ENCODE measurements at regions not wholly inside any gene's neighbourhood (a gene's known extent, or its start where the extent isn't known, plus 50 kb on each side); places are given as distances from the start of the nearest gene placed in this dataset.

DNA sequence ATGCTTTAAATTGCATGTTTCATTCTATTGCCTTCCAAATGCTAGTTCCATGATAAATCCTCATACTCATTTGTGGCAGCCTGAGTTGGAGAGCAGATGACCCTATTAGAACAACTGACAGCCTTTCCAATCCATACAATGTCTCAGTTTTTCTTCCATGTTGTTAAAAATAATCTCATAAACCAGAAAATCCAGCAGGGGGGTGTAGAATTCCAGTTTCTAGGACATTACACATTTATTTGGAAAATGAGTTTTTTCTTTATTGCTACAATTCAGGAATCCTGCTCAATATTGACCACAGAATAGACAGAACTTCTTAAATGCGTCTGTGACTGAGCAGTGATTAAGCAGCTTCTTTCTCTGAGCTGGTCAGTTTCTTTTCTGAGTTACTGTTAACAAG is 174.2 kb upstream of the ATP10A start:
- TF ChIP-seq, protein P1, sequence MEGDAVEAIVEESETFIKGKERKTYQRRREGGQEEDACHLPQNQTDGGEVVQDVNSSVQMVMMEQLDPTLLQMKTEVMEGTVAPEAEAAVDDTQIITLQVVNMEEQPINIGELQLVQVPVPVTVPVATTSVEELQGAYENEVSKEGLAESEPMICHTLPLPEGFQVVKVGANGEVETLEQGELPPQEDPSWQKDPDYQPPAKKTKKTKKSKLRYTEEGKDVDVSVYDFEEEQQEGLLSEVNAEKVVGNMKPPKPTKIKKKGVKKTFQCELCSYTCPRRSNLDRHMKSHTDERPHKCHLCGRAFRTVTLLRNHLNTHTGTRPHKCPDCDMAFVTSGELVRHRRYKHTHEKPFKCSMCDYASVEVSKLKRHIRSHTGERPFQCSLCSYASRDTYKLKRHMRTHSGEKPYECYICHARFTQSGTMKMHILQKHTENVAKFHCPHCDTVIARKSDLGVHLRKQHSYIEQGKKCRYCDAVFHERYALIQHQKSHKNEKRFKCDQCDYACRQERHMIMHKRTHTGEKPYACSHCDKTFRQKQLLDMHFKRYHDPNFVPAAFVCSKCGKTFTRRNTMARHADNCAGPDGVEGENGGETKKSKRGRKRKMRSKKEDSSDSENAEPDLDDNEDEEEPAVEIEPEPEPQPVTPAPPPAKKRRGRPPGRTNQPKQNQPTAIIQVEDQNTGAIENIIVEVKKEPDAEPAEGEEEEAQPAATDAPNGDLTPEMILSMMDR (IDR thresholded peaks at IDR 0.05; ENCODE audit: low read depth, low read length): no peak
- TF ChIP-seq POLR2A (IDR thresholded peaks at IDR 0.05; ENCODE audit: extremely low read depth, insufficient read length) (no peak), MYC (IDR thresholded peaks at IDR 0.05; ENCODE audit: low read depth, low read length) (no peak)
- TF ChIP-seq, protein P2, sequence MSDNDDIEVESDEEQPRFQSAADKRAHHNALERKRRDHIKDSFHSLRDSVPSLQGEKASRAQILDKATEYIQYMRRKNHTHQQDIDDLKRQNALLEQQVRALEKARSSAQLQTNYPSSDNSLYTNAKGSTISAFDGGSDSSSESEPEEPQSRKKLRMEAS (IDR thresholded peaks at IDR 0.05; ENCODE audit: low read depth, low read length): no peak
